NT2/D1 (cell line): ENCODE measurements at regions not wholly inside any gene's neighbourhood (a gene's known extent, or its start where the extent isn't known, plus 50 kb on each side); places are given as distances from the start of the nearest gene placed in this dataset.

Experiments used
- SUZ12 ChIP-seq: IDR thresholded peaks from 2 replicates; pipeline ENCODE4 v1.6.1; 2011; ENCODE audit not compliant: insufficient read length, insufficient read depth; ENCODE audit errors: extremely low read depth
- YY1 ChIP-seq: IDR thresholded peaks from 2 replicates; pipeline ENCODE4 v1.6.1; 2011; ENCODE audit not compliant: insufficient read length, insufficient read depth
- ZNF274 ChIP-seq: IDR thresholded peaks from 2 replicates; pipeline ENCODE4 v1.6.1; 2011; ENCODE audit warnings: mild to moderate bottlenecking, low read depth, low read length

- TF ChIP-seq ZNF274 (no peak), YY1 (no peak), SUZ12 (no peak)
Observed at GRCh38 chr15:35933531-35933930, 387.6 kb upstream of the DPH6 start.
